HCT116 (cell line): ENCODE measurements at regions not wholly inside any gene's neighbourhood (a gene's known extent, or its start where the extent isn't known, plus 50 kb on each side); places are given as distances from the start of the nearest gene placed in this dataset.

Source experiments
- ATAC-seq: fragments of 200-7000 bp; cut with Tn5 transposase; 2 replicates; pipeline ENCODE4 v1.9.1; 2020; ENCODE audit warnings: mild to moderate bottlenecking, moderate library complexity
- BruUV-seq: library from RNA; stranded (reverse); fragments of 400-500 nt; replicated peaks from 2 replicates; lab custom pipeline; 2021; lab: Mats Ljungman, UMichigan
- CTCF ChIA-PET: fragments of 300-600 bp; sonication (Branson Sonifier 250); formaldehyde crosslinking; loops from one replicate; lab custom pipeline; 2021; ENCODE audit warnings: antibody characterized with exemption; lab: Charles Lee
- POLR2A ChIA-PET: fragments of 300-600, 350-600 bp; sonication (Branson Sonifier 250); formaldehyde crosslinking; loops from one replicate; lab custom pipeline; 2021; ENCODE audit warnings: antibody characterized with exemption; lab: Charles Lee
- RAD21 ChIA-PET, 2 experiments: fragments of 300-600 bp; sonication (Branson Sonifier 250); formaldehyde crosslinking; loops; one replicate each; lab custom pipeline; 2023; ENCODE audit warnings: low total read pairs in 2 of 2; ENCODE audit not compliant: uncharacterized antibody in 2 of 2, unreplicated experiment in 2 of 2, low non-redundant PET in 1 of 2; lab: Charles Lee
- DNase-seq: peaks from one replicate; pipeline ENCODE4 v3.0.0-alpha.2; 2010; ENCODE audit warnings: low read depth, low spot score
- H2AFZ ChIP-seq: fragments of 200-600 bp; shearing (Covaris generic), sonication (generic); 2 replicates; pipeline ENCODE4 v1.6.1; 2017; ENCODE audit warnings: low read depth, mixed run types, mixed read lengths, antibody characterized with exemption, low read length; ENCODE audit not compliant: poor library complexity, severe bottlenecking
- H3K27ac ChIP-seq: 2 replicates; pipeline ENCODE4 v1.5.1; 2012; ENCODE audit warnings: low read depth, low read length
- H3K27me3 ChIP-seq: fragments of 200-600 bp; sonication (generic); 2 replicates; pipeline ENCODE4 v1.6.1; 2016; ENCODE audit warnings: mixed run types, low read length, mixed read lengths; ENCODE audit not compliant: insufficient read depth
- H3K36me3 ChIP-seq, 2 experiments: fragments of 200-500 bp in 1 of 2; fragments of 200-600 bp in 1 of 2; sonication (Bioruptor generic) in 1 of 2; sonication (generic) in 1 of 2; 2 replicates each; pipeline versions ENCODE4 v1.5.1 to v1.6.1; 2014 to 2016; ENCODE audit warnings: low read length in 2 of 2, inconsistent platforms in 1 of 2, mixed read lengths in 1 of 2, mixed run types in 1 of 2; ENCODE audit not compliant: insufficient read depth in 2 of 2, control insufficient read depth in 1 of 2
- H3K4me1 ChIP-seq, 2 experiments: fragments of 200-600 bp in 1 of 2; sonication (generic) in 1 of 2; 2 replicates each; pipeline versions ENCODE4 v1.5.1 to v1.6.1; 2012 to 2017; ENCODE audit warnings: low read length in 2 of 2, inconsistent platforms in 1 of 2, mild to moderate bottlenecking in 1 of 2, mixed read lengths in 1 of 2, mixed run types in 1 of 2, moderate library complexity in 1 of 2; ENCODE audit not compliant: insufficient read depth in 2 of 2, control insufficient read depth in 1 of 2
- H3K4me2 ChIP-seq: fragments of 200-600 bp; sonication (generic); 2 replicates; pipeline ENCODE4 v1.6.1; 2017; ENCODE audit warnings: mixed run types, low read length, mixed read lengths
- H3K4me3 ChIP-seq, 2 experiments: fragments of 200-600 bp in 1 of 2; sonication (generic) in 1 of 2; replicated peaks in 1 of 2; 2 replicates each; pipeline ENCODE4 v1.5.1; 2011 to 2016; ENCODE audit warnings: low read length in 2 of 2, control low read depth in 1 of 2, low read depth in 1 of 2, mild to moderate bottlenecking in 1 of 2, mixed read lengths in 1 of 2, mixed run types in 1 of 2
- H3K79me2 ChIP-seq: fragments of 200-600 bp; sonication (generic); 2 replicates; pipeline ENCODE4 v1.6.1; 2017; ENCODE audit warnings: mild to moderate bottlenecking, mixed run types, low read length, moderate library complexity, mixed read lengths; ENCODE audit not compliant: insufficient read depth
- H3K9ac ChIP-seq: fragments of 200-600 bp; sonication (generic); 2 replicates; pipeline ENCODE4 v1.6.1; 2016; ENCODE audit warnings: low read length, mixed read lengths
- H3K9me2 ChIP-seq: fragments of 200-600 bp; sonication (generic), shearing (Covaris generic); 2 replicates; pipeline ENCODE4 v1.6.1; 2017; ENCODE audit warnings: mixed run types, mild to moderate bottlenecking, moderate library complexity; ENCODE audit not compliant: insufficient read depth
- H3K9me3 ChIP-seq, 2 experiments: fragments of 200-500 bp in 1 of 2; fragments of 200-600 bp in 1 of 2; sonication (Bioruptor generic) in 1 of 2; sonication (generic) in 1 of 2; 2 replicates each; pipeline ENCODE4 v1.6.1; 2014 to 2017; ENCODE audit warnings: low read length in 2 of 2, mixed read lengths in 2 of 2, inconsistent platforms in 1 of 2, low read depth in 1 of 2, mild to moderate bottlenecking in 1 of 2, mixed run types in 1 of 2, moderate library complexity in 1 of 2; ENCODE audit not compliant: control insufficient read depth in 1 of 2, insufficient read depth in 1 of 2
- H4K20me1 ChIP-seq: fragments of 200-600 bp; sonication (generic), shearing (Covaris generic); 2 replicates; pipeline ENCODE4 v1.6.1; 2017; ENCODE audit warnings: mixed run types, mild to moderate bottlenecking, moderate library complexity; ENCODE audit not compliant: insufficient read depth
- CBX3 ChIP-seq: IDR thresholded peaks from 2 replicates; pipeline ENCODE4 v1.6.1; 2012; ENCODE audit warnings: low read depth
- CEBPB ChIP-seq: IDR thresholded peaks from 2 replicates; pipeline ENCODE4 v1.6.1; 2012; ENCODE audit warnings: low read depth
- CTCF ChIP-seq, 3 experiments: fragments of 200-600 bp in 1 of 3; sonication (generic) in 1 of 3; IDR thresholded peaks in 2 of 3; conservative IDR thresholded peaks in 1 of 3; 2 replicates each; pipeline ENCODE4 v1.5.1; 2012 to 2017; ENCODE audit warnings: low read depth in 2 of 3, low read length in 2 of 3, antibody characterized with exemption in 1 of 3, borderline replicate concordance in 1 of 3, control low read depth in 1 of 3, mild to moderate bottlenecking in 1 of 3, mixed read lengths in 1 of 3, mixed run types in 1 of 3, moderate library complexity in 1 of 3; ENCODE audit not compliant: insufficient read depth in 1 of 3
- FOSL1 ChIP-seq: IDR thresholded peaks from 2 replicates; pipeline ENCODE4 v1.6.1; 2012; ENCODE audit warnings: low read depth
- JUND ChIP-seq: IDR thresholded peaks from 2 replicates; pipeline ENCODE4 v1.6.1; 2012
- RAD21 ChIP-seq: IDR thresholded peaks from 2 replicates; pipeline ENCODE4 v1.6.1; 2012; ENCODE audit warnings: low read depth, mild to moderate bottlenecking
- SRF ChIP-seq: IDR thresholded peaks from 2 replicates; pipeline ENCODE4 v1.6.1; 2012; ENCODE audit warnings: low read depth
- TCF7L2 ChIP-seq: IDR thresholded peaks from 2 replicates; pipeline ENCODE4 v1.7.0; 2011; ENCODE audit warnings: borderline replicate concordance, inconsistent platforms; ENCODE audit not compliant: insufficient read depth, insufficient read length; ENCODE audit errors: extremely low read depth
- intact Hi-C: fragments of 100-400 bp; cut with micrococcal nuclease; formaldehyde crosslinking; loops from 2 replicates; pipeline ENCODE4 v1.10.0; 2022

GRCh38 chr17:70767102-70767701 is 597.9 kb downstream of the KCNJ2 start:
- peak; percentile 42; the same call in 1 of the 2 replicates for ATAC-seq
- H3K36me3 ChIP-seq = no peaks in the 10 kb centered on the region
- DNase-seq = peak; percentile 42
- no peaks in the 10 kb centered on the region for H3K27me3 ChIP-seq
- H3K9ac ChIP-seq = no peak overlapping the region
- peak overlapping the region; percentile 36 for H2AFZ ChIP-seq
- H3K4me2 ChIP-seq = no peak overlapping the region
- intact Hi-C loops = loop anchor here (1.0 to 10.0 kb wide), 6 partner anchors 132 to 1774 kb away; no protein-coding TSS in a partner anchor
- no peaks in the 10 kb centered on the region for H3K79me2 ChIP-seq
- BruUV-seq = no TSS peak
- no peaks in the 10 kb centered on the region for H3K4me1 ChIP-seq
- H3K9me3 ChIP-seq = no peaks in the 10 kb centered on the region
- ChIA-PET POLR2A (interaction anchor here (0.9 to 1.2 kb wide), 3 partner anchors 15 to 1354 kb away, joined by 3 to 4 read pairs (median 3); partner anchors contain the start of gene SOX9), CTCF (interaction anchor here (0.6 to 3.1 kb wide), 50 partner anchors 10 to 1958 kb away, joined by 3 to 112 read pairs (median 4); partner anchors contain the start of gene SOX9), RAD21 (interaction anchor here (0.6 to 2.1 kb wide), 9 partner anchors 9 to 1590 kb away, joined by 3 to 12 read pairs (median 3); no protein-coding TSS in a partner anchor)
- no peaks in the 10 kb centered on the region for H4K20me1 ChIP-seq
- H3K9me2 ChIP-seq = no peaks in the 10 kb centered on the region
- no peak overlapping the region for H3K27ac ChIP-seq
- H3K4me3 ChIP-seq = no peak overlapping the region
- TF ChIP-seq JUND (no peak), CTCF (IDR thresholded peaks at IDR 0.05 in 2 of 3, conservative IDR thresholded peaks at IDR 0.05 in 1 of 3; ENCODE audit: borderline replicate concordance in 1 of 3, insufficient read depth in 1 of 3, low read depth in 2 of 3, low read length in 2 of 3) (peak; percentile 72 to 95 (median 76); a peak in 5 of 6 replicates), CBX3 (0 out of 2 replicates have a peak, but pooled peaks have one; percentile 27), TCF7L2 (no peak), SRF (no peak), FOSL1 (no peak), CEBPB (no peak), RAD21 (peak; percentile 91)
- TF ChIP-seq, all 23 proteins: peak for 3
